ENCODE measurements at regions not wholly inside any gene's neighbourhood (a gene's known extent, or its start where the extent isn't known, plus 50 kb on each side); places are given as distances from the start of the nearest gene placed in this dataset.
A peak's percentile ranks its signal among the peaks of the same experiment; 100 is the strongest.

GRCh38 chr15:70327856-70328678 is 230.3 kb upstream of the TLE3 start (continued):
- no peak for TF ChIP-seq ZSCAN32 (CRISPR knock-in tag; IDR thresholded peaks at IDR 0.05)
- no peak for TF ChIP-seq ZNF274 (IDR thresholded peaks at IDR 0.05; ENCODE audit: borderline replicate concordance, low read depth, low read length)

- ChIA-PET POLR2A (no interaction called here), CTCF (ENCODE audit: low intra/inter-chr PET ratio) (no interaction called here)
- Histone ChIP-seq H3K4me3 (no peak overlapping the region), H2AFZ (ENCODE audit: low read depth, low read length) (no peak overlapping the region), H3K27ac (ENCODE audit: extremely low read depth, low read depth, low read length) (no peak overlapping the region), H3K4me2 (ENCODE audit: insufficient read depth, low read length) (no peak overlapping the region), H3K27me3 (ENCODE audit: control insufficient read depth in 2 of 2, insufficient read depth in 2 of 2, low read length in 2 of 2) (peaks cover 9 to 39% of the 10 kb centered on the region in 2 experiments), H3K9ac (ENCODE audit: insufficient read depth in 1 of 2, low read depth in 2 of 2, low read length in 2 of 2) (no peak overlapping the region), H3K9me1 (ENCODE audit: control insufficient read depth, insufficient read depth, low read length) (no peaks in the 10 kb centered on the region), H4K20me1 (replicated peaks; ENCODE audit: control insufficient read depth, insufficient read depth, low read length) (no peaks in the 10 kb centered on the region), H3K79me2 (ENCODE audit: control insufficient read depth, insufficient read depth, low read length) (no peaks in the 10 kb centered on the region), H3K4me1 (replicated peaks in 1 of 2; ENCODE audit: control insufficient read depth in 2 of 2, insufficient read depth in 2 of 2, low read length in 2 of 2) (no peaks in the 10 kb centered on the region), H3K36me3 (ENCODE audit: control insufficient read depth, insufficient read depth, low read length) (no peaks in the 10 kb centered on the region), H3K9me3 (replicated peaks; ENCODE audit: control insufficient read depth, insufficient read depth, low read depth, low read length) (no peaks in the 10 kb centered on the region)
- intact Hi-C loops (cut with micrococcal nuclease) (no loop called here), in situ Hi-C loops (cut with MboI) (no loop called here)
- ATAC-seq (no peak), FAIRE-seq (no peak), DNase-seq (ENCODE audit: extremely low read depth in 1 of 4, low spot score in 3 of 4) (no peak)
- TF ChIP-seq HNRNPUL1 (IDR thresholded peaks at IDR 0.05; ENCODE audit: low read length) (no peak), ZNF140 (CRISPR knock-in tag; IDR thresholded peaks at IDR 0.05) (no peak), ZFP1 (CRISPR knock-in tag; IDR thresholded peaks at IDR 0.05) (no peak)
- TF ChIP-seq, protein P1, sequence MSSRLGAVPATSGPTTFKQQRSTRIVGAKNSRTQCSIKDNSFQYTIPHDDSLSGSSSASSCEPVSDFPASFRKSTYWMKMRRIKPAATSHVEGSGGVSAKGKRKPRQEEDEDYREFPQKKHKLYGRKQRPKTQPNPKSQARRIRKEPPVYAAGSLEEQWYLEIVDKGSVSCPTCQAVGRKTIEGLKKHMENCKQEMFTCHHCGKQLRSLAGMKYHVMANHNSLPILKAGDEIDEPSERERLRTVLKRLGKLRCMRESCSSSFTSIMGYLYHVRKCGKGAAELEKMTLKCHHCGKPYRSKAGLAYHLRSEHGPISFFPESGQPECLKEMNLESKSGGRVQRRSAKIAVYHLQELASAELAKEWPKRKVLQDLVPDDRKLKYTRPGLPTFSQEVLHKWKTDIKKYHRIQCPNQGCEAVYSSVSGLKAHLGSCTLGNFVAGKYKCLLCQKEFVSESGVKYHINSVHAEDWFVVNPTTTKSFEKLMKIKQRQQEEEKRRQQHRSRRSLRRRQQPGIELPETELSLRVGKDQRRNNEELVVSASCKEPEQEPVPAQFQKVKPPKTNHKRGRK (tag; IDR thresholded peaks at IDR 0.05), result peak; percentile 98
- BruUV-seq (replicated peaks), result no TSS peak
- 7% methylated on average over 3 of the region's 3 CpGs for WGBS (ENCODE audit: insufficient coverage, low coverage, missing lambda C conversion rate)
Observed at GRCh38 chr15:70327328-70327855, 229.7 kb upstream of the TLE3 start.
